HTR-8/SVneo (cell line): ENCODE measurements at regions not wholly inside any gene's neighbourhood (a gene's known extent, or its start where the extent isn't known, plus 50 kb on each side); places are given as distances from the start of the nearest gene placed in this dataset.
"Not testable (repeated sequence)": the region's sequence is repeated elsewhere in the genome, so short reads cannot be mapped to it uniquely, and the experiment has no call there.

ENCODE experiments used
- DNase-seq: peaks from one replicate; pipeline ENCODE4 v3.0.0; 2011; ENCODE audit warnings: low spot score, mixed read lengths; ENCODE audit not compliant: insufficient read length
- FAIRE-seq: peaks from 2 replicates; lab custom pipeline; 2011; peaks lifted over from hg19 to GRCh38; lab: Jason Lieb, UNC

GRCh38 chr12:113732916-113733315, 233.2 kb downstream of the RBM19 start:
- no peak for FAIRE-seq

GRCh38 chr12:113727651-113728061, 238.5 kb downstream of the RBM19 start:
- no peak for DNase-seq
- FAIRE-seq = no peak

More at GRCh38 chr12:113732916-113733315, 233.2 kb downstream of the RBM19 start:
- DNase-seq = no peak

GRCh38 chr12:113726254-113726819, 239.8 kb downstream of the RBM19 start:
- FAIRE-seq (no peak), DNase-seq (no peak)

- FAIRE-seq = no peak
- DNase-seq = no peak
Observed at GRCh38 chr12:113725557-113725876, 240.6 kb downstream of the RBM19 start.

- no peak for DNase-seq
- FAIRE-seq = no peak
Observed at GRCh38 chr12:113724794-113725556, 241.2 kb downstream of the RBM19 start.

- FAIRE-seq = no peak
- no peak for DNase-seq
Observed at GRCh38 chr12:113723631-113724030, 242.5 kb downstream of the RBM19 start.

- no peak for FAIRE-seq
Observed at GRCh38 chr12:113722747-113723146, 243.4 kb downstream of the RBM19 start.

GRCh38 chr12:113720629-113721028, 245.5 kb downstream of the RBM19 start:
- FAIRE-seq = no peak
- DNase-seq = no peak

More at GRCh38 chr12:113722747-113723146, 243.4 kb downstream of the RBM19 start:
- DNase-seq = no peak

- FAIRE-seq (no peak), DNase-seq (no peak)
Observed at GRCh38 chr12:113719911-113720591, 246.1 kb downstream of the RBM19 start.

- DNase-seq (no peak), FAIRE-seq (no peak)
Observed at GRCh38 chr12:113713156-113713555, 241.5 kb upstream of the LHX5 start.

GRCh38 chr12:113712481-113712880, 240.8 kb upstream of the LHX5 start:
- FAIRE-seq = no peak
- DNase-seq = no peak

- DNase-seq (no peak), FAIRE-seq (no peak)
Observed at GRCh38 chr12:113710216-113710615, 238.5 kb upstream of the LHX5 start.

- DNase-seq (no peak), FAIRE-seq (no peak)
Observed at GRCh38 chr12:113709456-113709855, 237.8 kb upstream of the LHX5 start.

- FAIRE-seq (no peak), DNase-seq (no peak)
Observed at GRCh38 chr12:113702836-113703235, 231.2 kb upstream of the LHX5 start.

- DNase-seq (no peak), FAIRE-seq (no peak)
Observed at GRCh38 chr12:113702276-113702675, 230.6 kb upstream of the LHX5 start.

GRCh38 chr12:113700943-113701342, 229.3 kb upstream of the LHX5 start:
- DNase-seq (no peak), FAIRE-seq (no peak)

GRCh38 chr12:113699984-113700383, 228.3 kb upstream of the LHX5 start:
- DNase-seq, FAIRE-seq: not testable (repeated sequence)

- DNase-seq (no peak), FAIRE-seq (no peak)
Observed at GRCh38 chr12:113698510-113698858, 226.8 kb upstream of the LHX5 start.

GRCh38 chr12:113697651-113698509, 226.2 kb upstream of the LHX5 start:
- FAIRE-seq (no peak), DNase-seq (no peak)

GRCh38 chr12:113697104-113697503, 225.4 kb upstream of the LHX5 start:
- DNase-seq (no peak), FAIRE-seq (no peak)

GRCh38 chr12:113693693-113694092, 222.0 kb upstream of the LHX5 start:
- no peak for DNase-seq
- no peak for FAIRE-seq
